ENCODE measurements at regions not wholly inside any gene's neighbourhood (a gene's known extent, or its start where the extent isn't known, plus 50 kb on each side); places are given as distances from the start of the nearest gene placed in this dataset.

GRCh38 chr3:117536006-117536405 is 826.4 kb downstream of the TUSC7 start:
- CTCF ChIA-PET = interaction anchor here (1.1 kb wide), 1 partner anchor 11 kb away, joined by 3 read pairs; no protein-coding TSS in a partner anchor
- POLR2A ChIA-PET = no interaction called here
- TF ChIP-seq CTCF (IDR thresholded peaks at IDR 0.05; ENCODE audit: control extremely low read depth, extremely low read depth, low read depth, missing control alignments) = no peak
- no peak for DNase-seq (ENCODE audit: extremely low spot score)

GRCh38 chr3:117537949-117538348 is 828.4 kb downstream of the TUSC7 start:
- no peak for DNase-seq (ENCODE audit: extremely low spot score)
- TF ChIP-seq CTCF (IDR thresholded peaks at IDR 0.05; ENCODE audit: control extremely low read depth, extremely low read depth, low read depth, missing control alignments) = no peak
- POLR2A ChIA-PET = no interaction called here
- CTCF ChIA-PET = no interaction called here

- no peak for DNase-seq (ENCODE audit: extremely low spot score)
- no peak for TF ChIP-seq CTCF (IDR thresholded peaks at IDR 0.05; ENCODE audit: control extremely low read depth, extremely low read depth, low read depth, missing control alignments)
- ChIA-PET CTCF (no interaction called here), POLR2A (no interaction called here)
Measured at GRCh38 chr3:117539729-117540128, 830.1 kb downstream of the TUSC7 start.

GRCh38 chr3:117540597-117540996 is 831.0 kb downstream of the TUSC7 start:
- no peak for DNase-seq (ENCODE audit: extremely low spot score)
- ChIA-PET POLR2A (no interaction called here), CTCF (interaction anchor here (1.3 kb wide), 1 partner anchor 9 kb away, joined by 3 read pairs; no protein-coding TSS in a partner anchor)

GRCh38 chr3:117541721-117542120 is 832.1 kb downstream of the TUSC7 start:
- ChIA-PET POLR2A (no interaction called here), CTCF (no interaction called here)
- no peak for TF ChIP-seq CTCF (IDR thresholded peaks at IDR 0.05; ENCODE audit: control extremely low read depth, extremely low read depth, low read depth, missing control alignments)
- DNase-seq (ENCODE audit: extremely low spot score) = no peak

More at GRCh38 chr3:117540597-117540996, 831.0 kb downstream of the TUSC7 start:
- no peak for TF ChIP-seq CTCF (IDR thresholded peaks at IDR 0.05; ENCODE audit: control extremely low read depth, extremely low read depth, low read depth, missing control alignments)

GRCh38 chr3:117543521-117543920 is 833.9 kb downstream of the TUSC7 start:
- CTCF ChIA-PET = interaction anchor here (0.7 kb wide), 1 partner anchor 10 kb away, joined by 3 read pairs; no protein-coding TSS in a partner anchor
- no peak for DNase-seq (ENCODE audit: extremely low spot score)
- POLR2A ChIA-PET = no interaction called here
- no peak for TF ChIP-seq CTCF (IDR thresholded peaks at IDR 0.05; ENCODE audit: control extremely low read depth, extremely low read depth, low read depth, missing control alignments)

GRCh38 chr3:117545484-117545883 is 835.9 kb downstream of the TUSC7 start:
- DNase-seq (ENCODE audit: extremely low spot score) = no peak
- CTCF ChIA-PET = interaction anchor here (1.2 to 1.4 kb wide), 2 partner anchors 8 to 20 kb away, joined by 5 read pairs; no protein-coding TSS in a partner anchor
- POLR2A ChIA-PET = no interaction called here
- TF ChIP-seq CTCF (IDR thresholded peaks at IDR 0.05; ENCODE audit: control extremely low read depth, extremely low read depth, low read depth, missing control alignments) = no peak
